ENCODE measurements at regions not wholly inside any gene's neighbourhood (a gene's known extent, or its start where the extent isn't known, plus 50 kb on each side); places are given as distances from the start of the nearest gene placed in this dataset.

GRCh38 chr1:83781667-83782066 lies 217.3 kb downstream of the TTLL7 start:
- no peaks in the 10 kb centered on the region for H3K9me3 ChIP-seq (ENCODE audit: low read depth, low read length)
- no peaks in the 10 kb centered on the region for H3K4me1 ChIP-seq (ENCODE audit: insufficient read depth, low read length)
- H3K4me2 ChIP-seq (ENCODE audit: insufficient read depth, low read length) = no peak overlapping the region
- DNase-seq (ENCODE audit: insufficient read length, low spot score, missing footprints) = no peak
- H3K4me3 ChIP-seq (ENCODE audit: insufficient read depth, low read length) = no peak overlapping the region
- H2AFZ ChIP-seq (ENCODE audit: low read length) = no peak overlapping the region
- H3K79me2 ChIP-seq (ENCODE audit: insufficient read depth, low read length) = no peaks in the 10 kb centered on the region
- H4K20me1 ChIP-seq (ENCODE audit: insufficient read depth, low read length) = no peaks in the 10 kb centered on the region
- no peak for TF ChIP-seq CTCF (IDR thresholded peaks at IDR 0.05; ENCODE audit: extremely low read depth, low read depth, low read length)
- H3K27ac ChIP-seq (ENCODE audit: low read depth, low read length) = no peak overlapping the region
- no peaks in the 10 kb centered on the region for H3K27me3 ChIP-seq (ENCODE audit: insufficient read depth, low read length)
- no peaks in the 10 kb centered on the region for H3K36me3 ChIP-seq (ENCODE audit: insufficient read depth, low read length)

- no peak overlapping the region for H3K4me3 ChIP-seq (ENCODE audit: insufficient read depth, low read length)
- no peak overlapping the region for H3K27ac ChIP-seq (ENCODE audit: low read depth, low read length)
- DNase-seq (ENCODE audit: insufficient read length, low spot score, missing footprints) = no peak
- no peaks in the 10 kb centered on the region for H3K36me3 ChIP-seq (ENCODE audit: insufficient read depth, low read length)
- TF ChIP-seq CTCF (IDR thresholded peaks at IDR 0.05; ENCODE audit: extremely low read depth, low read depth, low read length) = no peak
- no peaks in the 10 kb centered on the region for H3K4me1 ChIP-seq (ENCODE audit: insufficient read depth, low read length)
- H3K9me3 ChIP-seq (ENCODE audit: low read depth, low read length) = no peaks in the 10 kb centered on the region
- H3K27me3 ChIP-seq (ENCODE audit: insufficient read depth, low read length) = no peaks in the 10 kb centered on the region
- no peak overlapping the region for H2AFZ ChIP-seq (ENCODE audit: low read length)
- no peak overlapping the region for H3K4me2 ChIP-seq (ENCODE audit: insufficient read depth, low read length)
- H4K20me1 ChIP-seq (ENCODE audit: insufficient read depth, low read length) = no peaks in the 10 kb centered on the region
- H3K79me2 ChIP-seq (ENCODE audit: insufficient read depth, low read length) = no peaks in the 10 kb centered on the region
Measured at GRCh38 chr1:83779565-83779964, 219.4 kb downstream of the TTLL7 start.

- no peak overlapping the region for H3K4me3 ChIP-seq (ENCODE audit: insufficient read depth, low read length)
- H3K4me2 ChIP-seq (ENCODE audit: insufficient read depth, low read length) = no peak overlapping the region
- no peak for TF ChIP-seq CTCF (IDR thresholded peaks at IDR 0.05; ENCODE audit: extremely low read depth, low read depth, low read length)
- H3K79me2 ChIP-seq (ENCODE audit: insufficient read depth, low read length) = no peaks in the 10 kb centered on the region
- H4K20me1 ChIP-seq (ENCODE audit: insufficient read depth, low read length) = no peaks in the 10 kb centered on the region
- no peak overlapping the region for H2AFZ ChIP-seq (ENCODE audit: low read length)
- H3K27ac ChIP-seq (ENCODE audit: low read depth, low read length) = no peak overlapping the region
- no peaks in the 10 kb centered on the region for H3K4me1 ChIP-seq (ENCODE audit: insufficient read depth, low read length)
- no peaks in the 10 kb centered on the region for H3K27me3 ChIP-seq (ENCODE audit: insufficient read depth, low read length)
- no peaks in the 10 kb centered on the region for H3K9me3 ChIP-seq (ENCODE audit: low read depth, low read length)
- no peak for DNase-seq (ENCODE audit: insufficient read length, low spot score, missing footprints)
- no peaks in the 10 kb centered on the region for H3K36me3 ChIP-seq (ENCODE audit: insufficient read depth, low read length)
Measured at GRCh38 chr1:83777758-83778101, 221.2 kb downstream of the TTLL7 start.

- H3K36me3 ChIP-seq (ENCODE audit: insufficient read depth, low read length) = no peaks in the 10 kb centered on the region
- H3K4me2 ChIP-seq (ENCODE audit: insufficient read depth, low read length) = no peak overlapping the region
- no peaks in the 10 kb centered on the region for H4K20me1 ChIP-seq (ENCODE audit: insufficient read depth, low read length)
- no peaks in the 10 kb centered on the region for H3K9me3 ChIP-seq (ENCODE audit: low read depth, low read length)
- H3K4me1 ChIP-seq (ENCODE audit: insufficient read depth, low read length) = no peaks in the 10 kb centered on the region
- DNase-seq (ENCODE audit: insufficient read length, low spot score, missing footprints) = no peak
- no peak overlapping the region for H3K27ac ChIP-seq (ENCODE audit: low read depth, low read length)
- no peak for TF ChIP-seq CTCF (IDR thresholded peaks at IDR 0.05; ENCODE audit: extremely low read depth, low read depth, low read length)
- no peaks in the 10 kb centered on the region for H3K79me2 ChIP-seq (ENCODE audit: insufficient read depth, low read length)
- no peak overlapping the region for H3K4me3 ChIP-seq (ENCODE audit: insufficient read depth, low read length)
- H2AFZ ChIP-seq (ENCODE audit: low read length) = no peak overlapping the region
- no peaks in the 10 kb centered on the region for H3K27me3 ChIP-seq (ENCODE audit: insufficient read depth, low read length)
Measured at GRCh38 chr1:83776913-83777757, 221.8 kb downstream of the TTLL7 start.
